NOMO-1 treated with dmso at 0.1 percent for 144 hours (cell line): ENCODE measurements at regions not wholly inside any gene's neighbourhood (a gene's known extent, or its start where the extent isn't known, plus 50 kb on each side); places are given as distances from the start of the nearest gene placed in this dataset.

ENCODE experiments used
- DNase-seq: peaks from one replicate; lab custom pipeline; 2025; ENCODE audit not compliant: unreplicated experiment; lab: John Stamatoyannopoulos, UW

DNA sequence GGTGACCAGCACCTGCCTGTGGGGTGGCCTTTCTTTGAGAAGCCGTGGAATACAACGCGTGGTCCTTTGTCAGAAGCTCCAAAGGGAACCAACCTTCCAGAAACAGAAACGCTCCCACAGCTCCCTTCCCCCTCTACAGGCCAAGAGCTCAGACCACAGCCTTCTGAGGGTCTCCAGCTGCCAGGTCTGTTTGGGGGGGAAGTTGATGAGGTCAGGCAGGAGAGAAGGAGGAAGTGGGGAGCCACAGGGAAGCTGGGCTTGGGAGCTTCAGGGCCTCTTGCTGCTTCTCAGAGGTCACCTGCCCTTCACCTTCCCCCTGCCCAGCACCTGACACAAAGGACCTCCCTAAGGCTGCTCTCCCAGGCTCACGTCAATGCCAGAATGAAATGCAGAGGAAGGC lies 287.7 kb upstream of the ID2 start:
- DNase-seq: peak; percentile 27

DNA sequence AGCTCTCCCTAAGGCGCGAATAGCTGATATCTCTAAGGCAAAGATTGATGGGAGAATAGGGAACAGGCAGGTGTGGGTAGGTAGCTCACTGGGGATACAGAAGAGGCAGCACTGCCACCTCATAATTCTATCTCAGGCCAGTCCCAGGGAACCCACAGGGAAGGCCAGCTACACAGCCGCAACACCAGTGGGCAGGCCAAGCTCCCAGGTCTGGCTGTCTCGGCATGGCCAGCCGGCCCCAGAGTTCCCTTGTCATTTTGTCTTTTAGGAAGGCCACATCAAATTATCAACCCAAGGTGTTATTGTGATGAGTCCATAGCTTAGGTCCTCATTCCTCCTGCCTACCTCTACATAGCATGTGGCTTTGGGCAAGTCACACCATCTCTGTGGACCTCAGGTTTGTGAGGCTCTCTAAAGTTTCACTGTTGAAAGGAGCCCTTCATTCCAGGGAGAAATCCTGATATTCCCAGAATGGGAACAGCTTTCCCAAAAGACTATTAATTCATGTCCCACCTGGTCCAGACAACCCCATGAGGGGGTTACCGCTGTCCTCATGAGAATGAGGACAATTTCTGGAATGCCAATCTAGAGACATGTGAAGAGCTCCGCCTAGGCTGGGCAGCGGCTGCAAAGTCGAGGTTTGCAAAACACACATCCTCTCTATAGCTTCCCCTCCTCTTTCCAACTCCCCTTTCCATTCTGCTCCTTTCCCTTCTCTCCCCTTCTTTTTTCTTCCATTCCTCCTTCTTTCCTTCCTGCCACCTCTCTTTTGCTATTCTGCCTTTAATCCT lies 287.1 kb upstream of the ID2 start:
- DNase-seq: no peak

DNA sequence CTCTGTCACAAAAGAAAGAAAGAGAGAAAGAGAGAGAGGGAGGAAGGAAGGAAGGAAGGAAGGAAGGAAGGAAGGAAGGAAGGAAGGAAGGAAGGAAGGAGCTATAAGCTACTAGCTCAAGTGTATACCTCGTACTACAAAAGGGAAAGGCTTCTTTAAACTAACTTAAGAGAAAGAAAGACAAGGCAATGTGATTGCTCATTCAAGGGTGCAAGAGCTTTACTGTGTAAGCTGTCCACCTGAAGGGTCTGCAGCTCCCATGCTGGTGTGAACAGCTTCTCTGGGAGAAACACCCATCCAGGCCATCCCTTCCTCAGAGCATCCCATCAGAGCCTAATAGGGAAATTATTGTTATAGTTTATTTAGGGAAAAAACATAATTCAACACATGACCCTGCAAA lies 286.1 kb upstream of the ID2 start:
- DNase-seq: no peak

DNA sequence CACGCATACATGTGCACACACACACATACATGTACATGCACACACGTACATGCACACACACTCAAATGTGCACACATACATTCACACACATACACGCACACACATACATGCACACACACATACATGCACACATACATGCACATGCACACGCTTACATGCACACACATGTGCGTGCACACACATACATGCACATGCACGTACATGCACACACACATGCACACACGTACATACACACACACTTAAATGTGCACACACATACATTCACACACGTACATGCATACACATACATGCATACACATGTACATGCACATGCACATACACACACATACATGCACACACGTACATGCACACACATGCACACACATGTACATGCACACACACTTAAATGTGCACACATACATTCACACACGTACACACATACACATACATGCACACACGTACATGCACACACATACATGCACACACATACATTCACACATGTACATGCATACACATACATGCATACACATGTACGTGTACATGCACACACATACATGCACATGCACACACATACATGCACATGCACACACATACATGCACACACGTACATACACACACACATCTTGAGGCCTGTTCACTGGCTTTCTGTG lies 283.7 kb upstream of the ID2 start:
- DNase-seq: no peak

DNA sequence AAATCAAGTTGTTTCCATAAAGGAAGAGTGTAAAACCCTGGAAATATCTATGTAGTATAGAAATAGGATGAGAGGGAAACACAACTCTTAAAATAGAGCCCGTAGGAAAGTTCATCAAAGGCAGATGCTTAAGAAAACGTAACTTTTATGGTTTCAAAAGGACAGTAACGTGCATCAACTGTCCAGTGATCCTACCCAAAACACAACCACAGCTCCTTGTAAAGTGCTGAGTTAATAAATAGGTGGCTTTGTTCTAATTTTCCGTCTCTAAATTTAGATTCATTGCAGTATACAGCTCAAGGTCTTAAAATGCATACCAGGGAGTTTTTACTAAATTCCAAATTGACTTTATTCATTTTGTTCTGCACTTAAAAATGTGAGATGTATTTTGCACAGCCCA lies 282.1 kb upstream of the ID2 start:
- no peak for DNase-seq

DNA sequence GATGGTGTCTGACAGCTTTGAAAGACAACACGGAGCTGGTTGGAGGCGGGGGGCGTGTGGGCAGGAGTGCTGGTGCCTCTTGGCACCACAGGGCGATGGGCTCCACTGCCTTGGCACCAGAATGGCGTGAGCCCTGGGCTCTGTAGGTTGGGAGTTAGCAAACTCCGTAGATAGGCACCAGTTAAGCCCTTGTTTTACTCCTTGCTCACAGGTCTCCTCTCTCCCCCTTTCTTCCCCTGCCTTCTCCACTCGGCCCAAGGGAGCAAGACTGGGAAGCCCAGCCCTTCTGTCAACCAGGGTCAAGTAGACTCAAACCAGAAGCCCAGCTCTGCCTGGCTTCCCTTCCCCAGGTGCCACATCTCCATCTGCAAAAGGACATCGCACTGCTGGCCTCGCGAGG lies 281.7 kb upstream of the ID2 start:
- no peak for DNase-seq

DNA sequence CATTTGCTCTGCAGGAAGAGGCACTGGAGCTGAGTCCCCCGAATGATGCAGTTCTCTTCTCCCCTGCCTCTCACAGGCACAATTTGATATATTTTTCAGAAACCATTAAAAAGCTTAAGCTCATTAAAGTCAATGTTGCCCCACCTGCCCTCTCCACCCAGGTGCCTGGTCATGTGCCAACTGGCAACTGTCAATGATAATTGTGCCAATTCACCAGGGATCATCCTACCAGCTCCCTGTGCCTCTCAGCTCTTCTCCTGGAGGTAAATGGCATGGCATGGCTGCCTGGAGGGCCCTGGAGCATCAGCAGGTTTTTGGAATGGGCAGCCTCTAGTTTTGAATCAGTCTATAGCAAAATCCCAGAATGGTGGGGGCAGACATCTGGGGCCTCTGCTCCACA lies 279.6 kb upstream of the ID2 start:
- no peak for DNase-seq

DNA sequence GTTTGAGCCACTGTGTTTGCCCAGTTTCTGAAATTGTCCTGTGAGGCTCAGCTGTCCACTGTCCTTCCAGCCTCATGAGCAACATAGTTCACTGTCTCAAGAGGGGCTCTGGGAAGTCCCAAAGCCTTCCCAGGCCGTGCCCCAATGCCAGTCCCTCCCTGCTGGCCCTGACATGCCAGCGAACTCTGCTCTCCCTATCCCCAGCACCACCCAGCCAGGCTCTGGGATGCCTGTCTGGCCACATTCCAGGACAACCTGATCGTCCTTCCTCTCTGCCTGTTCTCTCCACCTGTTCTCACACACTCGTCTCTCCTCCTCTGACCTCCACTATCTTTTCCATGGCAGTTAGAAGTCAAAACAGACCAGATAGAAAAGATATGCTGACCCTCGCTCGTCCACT lies 278.0 kb upstream of the ID2 start:
- DNase-seq: no peak

DNA sequence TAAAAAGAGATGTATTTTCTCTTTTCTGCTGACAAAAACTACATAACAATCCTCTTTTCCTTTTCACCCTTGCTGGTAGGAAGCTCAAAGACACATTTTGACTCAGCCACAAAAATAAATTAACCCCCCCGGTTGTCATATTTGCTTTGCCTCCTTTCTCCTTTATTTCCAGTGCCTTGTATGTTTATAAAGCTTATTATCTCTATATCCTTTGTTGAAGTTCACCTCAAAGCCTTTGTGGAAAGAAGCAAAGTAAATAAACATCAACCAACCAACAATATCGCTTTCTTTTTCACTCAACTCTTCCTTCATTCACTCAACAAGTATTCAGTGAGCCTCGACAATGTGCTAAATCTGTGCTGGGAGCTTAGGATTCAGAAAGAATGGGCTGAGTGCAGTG lies 276.5 kb upstream of the ID2 start:
- no peak for DNase-seq

DNA sequence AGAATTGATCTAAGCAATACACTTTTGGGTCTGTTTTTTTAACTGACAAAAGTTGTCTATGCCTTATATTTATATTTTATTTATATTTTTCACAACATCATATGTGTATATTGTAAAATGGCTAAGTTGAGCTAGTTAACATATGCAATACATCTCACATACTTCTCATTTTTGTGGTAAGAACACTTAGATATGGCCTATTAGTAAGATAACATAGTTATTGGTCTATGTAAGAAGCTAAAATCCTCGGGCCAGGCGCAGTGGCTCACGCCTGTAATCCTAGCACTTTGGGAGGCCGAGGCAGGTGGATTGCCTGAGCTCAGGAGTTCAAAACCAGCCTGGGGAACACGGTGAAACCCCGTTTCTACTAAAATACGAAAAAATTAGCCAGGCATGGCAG lies 275.6 kb upstream of the ID2 start:
- no peak for DNase-seq

DNA sequence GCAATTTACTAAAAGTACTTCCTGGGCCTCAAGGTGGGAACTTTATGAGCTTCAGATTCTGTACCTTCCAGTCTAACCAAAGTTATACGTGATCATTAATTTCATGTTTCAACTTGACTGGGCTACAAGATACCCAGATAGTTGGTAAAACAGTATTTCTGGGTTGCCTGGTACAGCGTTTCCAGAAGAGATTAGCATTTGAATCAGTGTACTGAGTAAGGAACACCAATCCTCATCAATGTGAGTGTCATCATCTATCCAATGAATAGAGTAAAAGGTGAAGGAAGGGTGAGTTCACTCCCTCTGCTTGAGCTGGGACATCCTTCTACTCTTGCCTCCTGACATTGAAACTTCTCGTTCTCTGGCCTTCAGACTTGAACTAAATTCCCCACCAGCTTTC lies 274.5 kb upstream of the ID2 start:
- no peak for DNase-seq

DNA sequence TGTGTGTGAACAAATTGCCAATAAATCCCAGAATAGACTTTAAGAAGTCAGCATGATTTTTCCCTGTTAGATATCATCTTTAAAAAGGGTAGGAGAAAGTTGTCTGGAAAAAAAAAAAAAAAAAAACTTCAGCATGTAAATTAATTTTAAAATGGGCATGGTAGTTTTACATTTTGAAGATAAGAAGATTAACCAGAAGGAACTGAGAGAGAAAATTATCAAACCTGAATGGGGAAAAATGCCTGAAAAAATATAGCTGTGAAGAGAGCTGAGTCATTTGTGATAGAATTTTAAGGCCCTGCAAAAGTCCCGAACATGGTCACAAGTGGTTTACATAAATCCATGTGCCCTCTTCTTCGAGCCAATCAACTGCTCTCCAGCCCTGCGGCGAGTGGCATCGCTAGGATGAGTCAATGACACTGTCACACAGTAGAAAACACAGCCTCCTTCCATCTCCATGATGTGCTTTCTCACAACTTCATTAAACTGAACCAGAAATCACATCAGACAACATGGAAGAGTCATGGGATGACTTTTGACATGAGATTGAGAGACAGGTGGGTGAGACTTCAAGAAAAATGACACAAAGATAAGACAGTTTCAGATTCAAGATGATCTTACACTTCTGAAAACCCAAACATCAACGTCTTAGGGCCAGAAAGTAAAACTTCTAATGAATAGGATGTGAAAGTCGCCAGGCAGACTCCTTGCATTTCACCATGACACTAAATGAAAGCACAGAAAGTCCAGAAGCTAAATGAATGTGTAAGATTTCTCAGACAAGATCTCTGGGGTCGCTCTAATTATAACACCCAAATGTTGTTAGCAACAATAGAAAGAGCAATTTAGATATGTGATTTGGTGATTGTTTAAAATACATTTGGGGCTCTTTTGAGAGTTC lies 273.0 kb upstream of the ID2 start:
- DNase-seq: peak; percentile 62

DNA sequence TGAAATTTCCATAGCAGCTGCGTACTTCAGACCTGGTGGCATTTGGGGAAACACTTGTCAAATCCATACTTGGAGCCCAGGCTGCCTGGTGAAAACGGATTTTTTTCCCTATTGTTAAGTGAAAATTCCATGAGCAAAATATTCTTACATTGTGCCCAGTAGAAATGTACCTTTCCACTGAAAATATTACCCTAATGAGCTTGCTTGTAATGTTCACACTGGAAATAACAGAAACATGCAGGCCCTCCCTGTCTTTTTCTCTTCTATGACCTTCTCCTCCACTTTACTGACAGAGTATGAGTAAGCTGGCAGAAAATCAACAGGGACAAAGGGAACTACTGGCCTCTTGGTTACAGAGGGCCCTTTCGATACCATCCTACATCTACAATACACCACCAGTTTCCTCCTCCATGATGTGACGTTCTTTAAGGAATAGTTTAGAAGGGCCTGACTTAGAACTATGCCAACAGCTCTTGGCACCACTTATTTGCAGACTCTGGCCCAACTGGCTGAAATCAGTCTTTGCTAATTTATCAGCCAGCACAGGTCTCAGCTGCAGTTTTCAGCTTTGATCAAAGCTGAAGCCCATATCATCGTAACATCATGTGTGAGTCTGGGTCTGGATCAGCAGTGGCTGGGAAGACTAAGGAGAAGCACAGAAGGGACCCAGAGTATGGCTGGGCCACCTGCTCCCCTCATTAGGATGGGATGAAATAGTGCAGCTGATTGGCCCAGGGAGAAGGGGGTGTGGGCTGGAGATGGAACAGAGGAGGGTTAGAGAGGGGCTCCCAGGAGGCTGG lies 272.2 kb upstream of the ID2 start:
- no peak for DNase-seq

DNA sequence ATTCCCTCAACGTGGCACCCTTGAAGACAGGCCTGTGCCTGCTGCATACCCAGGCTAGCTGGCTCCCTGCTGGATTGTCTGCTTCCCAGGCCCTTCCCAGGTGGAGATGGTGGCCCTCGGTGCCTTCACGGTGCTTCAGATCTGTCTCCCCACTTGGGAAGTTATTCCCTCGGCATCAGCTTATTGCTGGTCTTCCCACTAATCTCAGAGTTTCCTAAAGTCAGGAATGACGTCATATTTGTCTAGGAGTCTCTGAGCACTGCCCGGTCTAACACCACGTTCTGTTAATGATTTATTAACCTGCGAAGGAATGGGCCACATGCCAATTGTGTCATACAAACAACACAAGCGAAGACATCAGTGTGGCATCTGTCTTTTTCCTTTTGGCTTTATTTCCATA lies 269.8 kb upstream of the ID2 start:
- DNase-seq: no peak

DNA sequence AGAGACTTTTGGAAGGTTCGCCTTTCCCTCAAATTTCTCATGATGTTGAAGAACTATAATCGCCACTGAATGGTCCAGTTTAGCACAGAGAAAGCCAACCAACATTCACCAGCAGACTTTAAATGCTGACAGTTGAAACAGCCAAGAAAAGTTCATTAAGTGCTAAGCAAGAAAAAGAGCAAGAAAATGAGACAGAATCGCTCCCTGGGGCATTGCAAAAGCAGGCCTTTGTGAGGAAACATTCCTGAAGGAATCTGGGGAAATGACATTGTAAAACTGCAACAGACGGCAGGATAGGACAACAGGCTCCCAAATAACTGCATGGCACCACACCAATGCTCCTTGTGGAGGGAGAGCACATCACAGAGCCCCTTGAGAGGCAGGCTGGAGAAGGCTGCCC lies 269.3 kb upstream of the ID2 start:
- no peak for DNase-seq

DNA sequence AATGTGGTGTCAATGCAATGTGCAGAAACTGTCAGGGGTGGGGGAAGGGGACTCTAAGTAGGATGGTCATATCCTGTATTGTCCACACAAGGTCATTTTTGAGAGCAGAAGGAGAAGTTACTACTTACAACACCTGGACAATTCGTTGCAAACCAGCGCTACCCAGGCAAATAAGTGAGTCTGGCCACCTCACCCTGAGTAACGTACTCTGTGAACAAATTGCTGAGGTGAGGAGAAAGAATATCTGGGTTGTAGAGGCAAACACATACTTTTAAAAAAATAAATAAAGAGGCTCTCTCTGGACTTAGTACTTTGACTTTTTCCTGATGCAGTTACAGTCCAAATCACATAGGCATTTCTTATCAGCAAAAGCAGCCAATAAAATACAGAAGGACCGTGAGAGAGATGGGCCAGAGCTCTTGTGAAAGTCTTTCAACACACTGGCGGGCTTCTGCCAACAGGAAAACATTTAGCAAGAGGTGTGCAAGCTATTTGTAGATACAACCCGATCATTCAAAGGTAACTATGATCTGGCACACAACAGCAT lies 268.2 kb upstream of the ID2 start:
- peak; percentile 71 for DNase-seq

DNA sequence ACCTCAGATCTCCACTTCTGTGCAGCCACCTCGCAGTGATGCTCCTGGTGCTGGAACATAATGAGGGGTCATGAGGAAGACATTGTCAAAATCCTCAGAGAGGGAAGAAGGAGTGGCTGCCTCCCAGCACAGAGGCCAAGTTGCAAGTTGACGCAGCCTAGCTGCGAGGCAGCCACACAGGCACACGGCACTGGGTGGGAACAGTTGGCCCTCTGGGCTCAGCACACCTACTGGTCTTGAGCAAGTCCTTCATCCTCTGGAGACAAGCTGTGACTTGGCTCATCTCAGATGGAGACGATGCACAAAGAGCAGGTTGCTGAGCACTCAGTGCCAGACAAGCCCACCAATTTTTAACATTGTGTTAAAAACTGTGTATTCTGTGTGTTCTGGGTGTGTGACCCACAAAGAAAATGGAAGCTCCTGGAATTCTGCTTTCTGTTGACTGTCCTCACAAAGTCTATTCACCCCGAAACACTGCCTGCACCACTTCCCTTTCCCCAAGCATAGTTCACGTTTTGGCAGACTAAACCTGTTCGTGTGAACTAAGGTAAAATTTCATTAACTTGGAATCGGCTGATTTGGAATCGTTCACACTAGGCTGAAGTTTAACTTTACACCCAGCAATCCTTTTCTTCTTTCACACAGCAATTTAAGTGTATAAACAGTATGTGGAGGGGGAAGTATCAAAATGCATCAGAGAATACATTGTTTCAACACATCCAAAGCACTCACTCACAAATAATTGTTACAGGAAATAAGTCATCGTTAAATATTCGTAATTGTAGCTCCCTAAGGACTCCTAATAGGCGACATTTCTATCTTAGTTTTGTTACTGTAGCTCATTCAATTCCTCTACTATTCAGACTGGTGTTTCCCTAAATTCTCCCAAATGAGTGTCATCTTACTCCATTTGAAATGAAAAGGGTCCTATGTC lies 266.6 kb upstream of the ID2 start:
- peak; percentile 42 for DNase-seq

DNA sequence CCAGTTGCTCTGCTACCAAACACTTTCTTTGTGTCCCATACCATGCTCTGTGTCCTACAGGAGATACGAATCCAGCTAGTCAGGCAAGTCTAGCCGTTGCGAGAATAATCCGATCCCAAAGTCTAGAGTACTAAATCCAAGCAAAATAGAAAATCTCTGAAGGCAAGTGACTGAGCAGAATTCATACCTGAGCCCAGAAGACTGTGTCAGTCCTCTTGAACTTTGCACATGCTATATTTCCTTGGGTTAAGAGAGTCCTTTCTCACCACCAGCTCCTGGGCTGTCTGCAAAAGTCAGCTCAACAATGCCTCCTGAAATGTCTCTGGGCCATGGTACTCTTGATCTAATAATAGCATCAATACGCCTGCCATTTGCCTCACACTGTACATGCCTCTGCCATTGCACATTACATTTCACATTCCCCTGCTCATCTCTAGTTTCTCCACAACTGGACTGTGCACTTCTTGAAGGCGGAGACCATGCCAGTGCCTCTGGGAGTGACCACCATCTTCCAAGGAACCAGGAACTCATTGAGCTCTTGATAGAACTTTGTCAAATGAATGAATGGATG lies 265.8 kb upstream of the ID2 start:
- DNase-seq: no peak
